GM18511 (cell line): ENCODE measurements at regions not wholly inside any gene's neighbourhood (a gene's known extent, or its start where the extent isn't known, plus 50 kb on each side); places are given as distances from the start of the nearest gene placed in this dataset.

Experiments used
- ATAC-seq: cut with Tn5 transposase; IDR thresholded peaks from one replicate; pipeline ENCODE4 v1.9.1; 2021; ENCODE audit warnings: mild to moderate bottlenecking, moderate library complexity; ENCODE audit not compliant: unreplicated experiment

GRCh38 chr20:23254505-23254904, 96.1 kb upstream of the NXT1 start:
- ATAC-seq: no peak

- ATAC-seq: no peak
Measured at GRCh38 chr20:23254034-23254433, 96.6 kb upstream of the NXT1 start.

GRCh38 chr20:23253524-23253923, 97.1 kb upstream of the NXT1 start:
- ATAC-seq: no peak

DNA sequence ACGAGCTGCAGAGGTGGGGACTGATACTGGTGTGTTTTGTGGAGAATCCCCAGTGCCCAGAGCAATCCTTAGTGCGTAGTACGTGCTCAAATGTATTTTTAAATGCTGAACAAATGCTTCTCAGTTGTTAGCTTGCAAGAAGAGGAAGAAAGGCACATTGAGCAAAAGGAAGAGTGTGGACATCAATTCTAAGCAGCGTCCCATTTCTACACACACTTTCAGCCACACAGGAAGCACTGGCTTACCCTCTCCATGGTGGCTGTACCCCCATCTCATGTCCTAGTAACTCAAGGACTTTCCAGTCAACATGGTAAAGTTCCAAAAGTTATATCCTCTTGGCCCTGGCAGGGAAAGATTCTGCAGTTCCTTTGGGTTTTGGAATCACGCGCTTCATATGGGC, 98.8 kb upstream of the NXT1 start:
- no peak for ATAC-seq

DNA sequence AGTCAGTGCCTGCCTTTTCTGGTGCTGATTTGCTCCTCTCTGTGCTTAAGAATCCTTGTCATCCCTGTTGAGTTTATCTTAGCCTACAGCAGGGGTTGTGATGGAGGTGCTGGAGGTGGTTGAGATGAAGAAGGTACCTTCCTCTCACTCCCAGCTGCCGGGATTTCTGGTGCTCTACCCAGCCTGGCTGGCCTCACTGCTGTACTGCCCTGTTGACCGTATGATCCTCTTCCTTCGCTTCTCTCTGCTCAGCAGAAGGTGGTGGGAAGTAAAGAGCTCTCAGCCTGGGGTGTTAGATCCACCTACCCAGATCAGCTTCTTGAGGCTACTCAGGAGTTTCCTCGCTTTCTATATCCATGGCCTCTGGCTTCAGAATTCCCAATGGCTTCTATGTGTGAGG, 101.0 kb upstream of the NXT1 start:
- no peak for ATAC-seq

DNA sequence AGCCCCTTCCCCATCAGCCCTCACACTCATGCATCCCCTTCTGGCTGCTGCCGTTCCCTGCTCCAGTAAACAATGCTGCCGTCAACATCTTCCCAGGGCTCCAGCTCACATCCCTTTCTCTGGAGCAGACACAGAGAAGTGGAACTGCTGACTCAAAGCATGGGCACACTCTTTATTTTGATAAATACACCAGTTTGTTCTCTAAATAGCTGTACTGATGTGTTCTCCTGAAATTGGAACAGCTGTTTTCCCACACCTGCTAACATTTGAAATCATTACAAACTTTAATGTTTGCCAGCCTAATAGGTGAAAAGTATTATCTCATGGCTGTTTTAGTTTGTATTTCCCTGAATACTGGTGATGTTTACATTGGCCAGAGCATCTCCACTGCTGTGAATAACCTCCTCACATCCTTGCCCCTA, 102.1 kb upstream of the NXT1 start:
- no peak for ATAC-seq

- ATAC-seq: peak; percentile 59
Measured at GRCh38 chr20:23246717-23247664, 103.6 kb upstream of the NXT1 start.

DNA sequence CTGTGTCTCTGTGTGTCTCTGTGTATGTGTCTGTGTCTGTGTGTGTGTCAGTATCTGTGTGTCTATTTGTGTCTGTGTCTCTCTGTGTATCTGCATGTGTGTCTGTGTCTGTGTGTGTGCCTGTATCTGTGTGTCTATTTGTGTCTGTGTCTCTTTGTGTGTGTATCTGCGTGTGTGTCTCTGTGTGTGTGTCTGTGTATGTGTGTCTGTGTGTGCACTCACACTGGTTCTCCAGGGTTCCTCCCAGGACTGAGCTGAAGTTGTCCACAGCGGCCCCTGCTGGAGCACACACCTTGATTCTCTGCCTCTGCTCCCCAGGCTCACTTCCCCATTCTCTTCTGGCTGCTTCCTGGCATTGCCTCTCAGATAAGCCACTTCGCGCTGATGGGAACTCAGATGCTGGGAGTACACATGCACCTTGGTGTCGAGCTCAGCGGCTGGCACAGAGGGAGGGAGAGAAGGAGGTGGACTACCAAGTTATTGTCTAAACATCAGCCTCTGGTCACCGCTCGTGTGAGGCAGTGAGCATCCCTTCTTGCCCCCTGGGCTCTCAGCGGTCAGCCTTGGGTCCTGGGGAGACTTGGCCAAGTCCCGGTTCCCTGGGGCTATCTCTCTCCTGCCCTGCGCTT, 104.9 kb upstream of the NXT1 start:
- peak; percentile 95 for ATAC-seq

DNA sequence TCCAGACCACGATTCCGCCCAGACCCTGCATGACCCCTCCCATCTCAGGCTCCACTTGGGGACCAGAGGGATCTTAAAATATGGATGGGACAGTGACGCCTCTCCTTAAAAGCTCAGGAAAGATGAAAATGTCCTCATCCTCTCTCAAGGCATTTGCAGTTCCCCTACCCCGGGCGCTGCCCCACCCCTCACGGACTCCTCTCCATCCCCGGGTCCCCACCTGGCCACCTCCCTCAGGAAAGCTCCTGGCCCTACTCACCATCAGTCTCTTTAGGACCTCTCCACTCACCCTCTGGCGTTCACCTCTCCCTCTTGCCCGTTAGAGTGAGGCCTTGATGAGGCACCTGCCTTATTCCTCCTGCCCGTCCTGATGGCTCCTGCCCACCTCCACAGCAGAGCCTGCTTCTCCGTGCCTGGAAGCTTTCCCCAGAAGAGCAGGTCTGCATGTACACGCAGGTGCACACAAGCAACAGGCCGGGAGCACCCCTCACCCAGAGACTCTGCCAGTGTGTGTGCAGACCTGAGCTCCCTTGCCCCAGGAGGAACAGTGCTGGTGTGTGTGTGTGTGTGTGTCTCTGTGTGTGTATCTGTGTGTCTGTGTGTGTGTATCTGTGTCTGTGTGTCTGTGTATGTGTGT, 105.6 kb upstream of the NXT1 start:
- ATAC-seq: no peak

- ATAC-seq: no peak
Measured at GRCh38 chr20:23244156-23244915, 106.3 kb upstream of the NXT1 start.

GRCh38 chr20:23243791-23244155, 106.8 kb upstream of the NXT1 start:
- ATAC-seq: no peak

DNA sequence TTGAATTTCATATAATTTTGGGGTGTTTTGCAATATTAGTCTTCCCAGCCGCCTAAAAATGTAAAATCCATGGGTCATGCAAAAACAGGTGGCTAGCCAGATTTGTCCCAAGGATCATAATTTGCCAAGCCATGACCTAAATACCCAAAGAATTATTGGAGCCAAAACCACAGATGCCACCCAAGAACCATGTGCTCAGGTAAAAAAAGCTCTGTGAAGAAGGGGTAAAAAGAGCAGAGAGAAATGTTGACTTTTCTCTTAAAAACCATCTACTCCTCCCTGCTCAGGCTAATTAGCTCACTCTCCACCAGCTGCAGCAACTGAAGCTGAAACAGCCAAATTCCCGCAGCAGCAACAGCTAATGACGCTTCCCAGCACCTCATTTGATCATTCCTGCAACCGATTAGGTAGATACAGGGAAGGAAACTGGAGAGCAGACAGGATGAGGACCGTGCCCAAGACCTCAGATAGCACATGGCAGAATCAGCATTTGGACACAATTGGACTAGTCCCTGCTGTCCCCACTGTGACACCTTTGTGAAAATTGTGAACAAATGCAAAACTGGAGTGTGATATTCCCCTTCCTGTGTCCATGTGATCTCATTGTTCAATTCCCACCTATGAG, 107.9 kb upstream of the NXT1 start:
- ATAC-seq: no peak

DNA sequence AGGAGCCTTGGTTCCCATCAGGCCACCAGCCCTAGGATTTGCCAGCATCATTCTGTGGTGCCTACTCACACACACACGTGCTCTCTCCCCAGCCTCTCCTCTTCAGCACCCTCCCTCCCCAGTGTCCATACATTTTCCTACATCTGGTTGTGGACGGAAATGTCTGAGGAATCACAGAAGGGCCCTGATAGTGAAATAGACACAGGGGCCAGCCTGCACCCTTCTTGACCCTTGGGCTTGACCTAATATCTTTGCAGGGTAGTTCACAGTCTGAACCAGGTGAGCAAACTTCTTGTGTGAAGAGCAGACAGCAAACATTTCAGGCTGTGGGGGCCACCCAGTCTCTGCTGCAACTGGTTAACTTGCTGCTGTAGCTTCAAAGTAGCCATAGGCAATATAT, 108.5 kb upstream of the NXT1 start:
- ATAC-seq: no peak

DNA sequence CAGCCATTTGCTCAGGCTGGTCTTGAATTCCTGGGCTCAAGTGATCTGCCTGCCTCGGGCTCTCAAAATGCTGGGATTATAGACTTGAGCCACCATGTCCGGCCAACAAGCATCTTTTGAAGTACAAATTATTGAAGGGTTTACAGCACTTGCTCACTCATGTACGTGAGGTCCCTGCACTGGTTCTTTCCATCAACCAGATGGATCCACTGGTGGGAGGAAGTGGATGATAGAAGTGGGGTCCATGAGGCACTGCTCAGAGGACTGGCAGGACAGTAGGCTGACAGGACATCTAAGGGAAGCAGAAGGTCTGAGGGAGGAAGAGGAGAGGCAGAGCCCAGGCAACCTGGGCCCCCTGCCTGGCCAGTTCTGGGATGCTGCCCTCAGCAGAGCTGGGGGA, 109.2 kb upstream of the NXT1 start:
- ATAC-seq: no peak

GRCh38 chr20:23240519-23240918, 110.1 kb upstream of the NXT1 start:
- no peak for ATAC-seq

- ATAC-seq: no peak
Measured at GRCh38 chr20:23237201-23237600, 113.4 kb upstream of the NXT1 start.

DNA sequence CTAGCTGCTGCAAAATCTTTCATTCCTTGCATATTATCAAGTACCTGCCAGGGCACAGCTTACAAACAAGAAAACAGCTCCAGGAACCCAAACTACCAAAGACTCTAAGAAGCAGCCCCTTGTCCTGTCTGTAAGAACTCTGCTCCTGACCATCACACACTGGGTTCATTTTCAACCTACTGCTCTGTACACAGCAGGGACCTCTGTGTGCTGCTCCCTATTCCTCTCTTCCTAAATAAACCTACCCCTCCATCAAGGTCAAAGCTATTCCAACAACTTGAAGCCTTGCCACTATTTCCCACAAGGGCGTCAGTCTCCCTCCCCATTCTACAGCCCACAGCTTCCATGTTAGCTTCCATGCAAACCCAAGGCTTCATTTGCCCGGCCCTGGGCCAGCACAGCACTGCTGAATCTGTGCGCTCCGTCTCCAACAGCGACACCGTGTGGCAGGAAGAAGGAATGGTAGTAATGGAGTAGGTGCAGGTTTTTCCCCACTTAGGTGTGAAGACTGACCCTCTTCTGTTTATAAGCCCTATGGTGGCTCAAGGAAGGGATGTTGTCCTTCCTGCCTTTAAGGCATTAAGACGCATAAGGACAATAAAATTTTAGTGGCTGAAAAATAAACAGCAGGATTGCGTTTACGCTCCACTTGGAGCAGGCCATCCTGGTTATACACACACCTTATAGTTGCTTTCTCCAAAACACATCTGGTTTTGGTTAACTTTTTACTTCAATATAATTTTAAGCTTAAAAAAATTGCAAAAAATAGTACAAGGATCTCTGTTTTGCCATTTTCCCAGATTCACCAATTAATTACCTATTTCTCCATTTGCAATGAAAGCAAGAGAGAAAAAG, 115.2 kb upstream of the NXT1 start:
- no peak for ATAC-seq

GRCh38 chr20:23234311-23235078, 116.1 kb upstream of the NXT1 start:
- no peak for ATAC-seq

- ATAC-seq: no peak
Measured at GRCh38 chr20:23233341-23233740, 117.2 kb upstream of the NXT1 start.
